SK-N-SH (cell line): ENCODE measurements at regions not wholly inside any gene's neighbourhood (a gene's known extent, or its start where the extent isn't known, plus 50 kb on each side); places are given as distances from the start of the nearest gene placed in this dataset.

ENCODE experiments used
- CTCF ChIA-PET: fragments of 300-600, 350-600 bp; formaldehyde crosslinking; extraction: SDS; loops from one replicate; lab custom pipeline; 2021; lab: Yijun Ruan, JAX
- POLR2A ChIA-PET: fragments of 350-600 bp; sonication (Branson Sonifier 250); formaldehyde crosslinking; extraction: SDS; loops from one replicate; lab custom pipeline; 2020; ENCODE audit warnings: antibody characterized with exemption, inconsistent platforms; lab: Yijun Ruan, JAX
- DNase-seq: peaks from one replicate; pipeline ENCODE4 v3.0.0; 2012
- H2AFZ ChIP-seq: fragments of 200-600 bp; sonication (generic); 2 replicates; pipeline ENCODE4 v1.8.1; 2016; ENCODE audit warnings: antibody characterized with exemption, mild to moderate bottlenecking, low read depth
- H3F3A ChIP-seq: fragments of 200-600 bp; sonication (generic); replicated peaks from 2 replicates; pipeline ENCODE3; 2016; ENCODE audit warnings: antibody characterized with exemption, mild to moderate bottlenecking; ENCODE audit not compliant: insufficient read depth
- H3K27ac ChIP-seq, 2 experiments: fragments of 200-500 bp in 1 of 2; fragments of 200-600 bp in 1 of 2; sonication (Bioruptor generic) in 1 of 2; sonication (generic), shearing (Covaris generic) in 1 of 2; 2 replicates each; pipeline versions ENCODE4 v1.5.1 to v1.6.1; 2014 to 2016; ENCODE audit warnings: low read depth in 2 of 2, inconsistent platforms in 1 of 2, low read length in 1 of 2, mild to moderate bottlenecking in 1 of 2, mixed read lengths in 1 of 2
- H3K27me3 ChIP-seq: fragments of 200-600 bp; sonication (generic), shearing (Covaris generic); 2 replicates; pipeline ENCODE4 v1.6.1; 2016; ENCODE audit warnings: mixed run types; ENCODE audit not compliant: insufficient read depth
- H3K36me3 ChIP-seq, 2 experiments: fragments of 200-500 bp in 1 of 2; fragments of 200-600 bp in 1 of 2; sonication (Bioruptor generic) in 1 of 2; sonication (generic) in 1 of 2; replicated peaks in 1 of 2; 2 replicates each; pipeline versions ENCODE3 to v1.5.1; 2014 to 2016; ENCODE audit warnings: low read length in 1 of 2, mild to moderate bottlenecking in 1 of 2; ENCODE audit not compliant: insufficient read depth in 2 of 2, control insufficient read depth in 1 of 2
- H3K4me1 ChIP-seq, 2 experiments: fragments of 200-500 bp in 1 of 2; fragments of 200-600 bp in 1 of 2; sonication (Bioruptor generic) in 1 of 2; sonication (generic), shearing (Covaris generic) in 1 of 2; 2 replicates each; pipeline versions ENCODE4 v1.5.1 to v1.6.1; 2014 to 2016; ENCODE audit warnings: low read depth in 1 of 2, low read length in 1 of 2, mixed run types in 1 of 2; ENCODE audit not compliant: insufficient read depth in 2 of 2, control insufficient read depth in 1 of 2
- H3K4me2 ChIP-seq: fragments of 200-600 bp; sonication (generic), shearing (Covaris generic); 2 replicates; pipeline ENCODE4 v1.6.1; 2017; ENCODE audit warnings: mixed run types
- H3K4me3 ChIP-seq, 2 experiments: fragments of 200-500 bp in 1 of 2; fragments of 200-600 bp in 1 of 2; sonication (Bioruptor generic) in 1 of 2; sonication (generic), shearing (Covaris generic) in 1 of 2; 2 replicates each; pipeline versions ENCODE4 v1.5.1 to v1.8.1; 2014 to 2016; ENCODE audit warnings: low read depth in 2 of 2, inconsistent platforms in 1 of 2, low read length in 1 of 2, mild to moderate bottlenecking in 1 of 2, mixed read lengths in 1 of 2, moderate library complexity in 1 of 2
- H3K79me2 ChIP-seq: fragments of 200-600 bp; sonication (generic); 2 replicates; pipeline ENCODE4 v1.8.1; 2017; ENCODE audit warnings: mild to moderate bottlenecking; ENCODE audit not compliant: insufficient read depth
- H3K9ac ChIP-seq: fragments of 200-600 bp; sonication (generic); 2 replicates; pipeline ENCODE4 v1.6.1; 2017; ENCODE audit warnings: mixed run types
- H3K9me2 ChIP-seq: fragments of 200-600 bp; sonication (generic); 2 replicates; pipeline ENCODE4 v1.6.1; 2017; ENCODE audit warnings: mixed run types
- H3K9me3 ChIP-seq: fragments of 200-600 bp; sonication (generic); 2 replicates; pipeline ENCODE4 v1.6.1; 2017; ENCODE audit warnings: mixed run types, mild to moderate bottlenecking, moderate library complexity
- H4K20me1 ChIP-seq: fragments of 200-600 bp; sonication (generic); 2 replicates; pipeline ENCODE4 v1.6.1; 2017; ENCODE audit warnings: mild to moderate bottlenecking, mixed run types; ENCODE audit not compliant: insufficient read depth
- CHD2 ChIP-seq: fragments of 150-350 bp; IDR thresholded peaks from 2 replicates; pipeline ENCODE4 v1.6.1; 2018; ENCODE audit warnings: low read length; ENCODE audit not compliant: partially characterized antibody
- ELF1 ChIP-seq: IDR thresholded peaks from 2 replicates; pipeline ENCODE4 v1.4.0; 2012
- EP300 ChIP-seq, 2 experiments: IDR thresholded peaks; 2 replicates each; pipeline versions ENCODE4 v1.4.0 to v1.6.1; 2012; ENCODE audit warnings: borderline replicate concordance in 1 of 2, low read depth in 1 of 2, low read length in 1 of 2
- FOSL2 ChIP-seq: IDR thresholded peaks from 2 replicates; pipeline ENCODE4 v1.4.0; 2012; ENCODE audit warnings: low read depth, mild to moderate bottlenecking, moderate library complexity, borderline replicate concordance
- GABPA ChIP-seq: IDR thresholded peaks from 2 replicates; pipeline ENCODE4 v1.4.0; 2012; ENCODE audit warnings: low read depth, mild to moderate bottlenecking
- JUND ChIP-seq: IDR thresholded peaks from 2 replicates; pipeline ENCODE4 v1.4.0; 2012
- MEF2A ChIP-seq: IDR thresholded peaks from 2 replicates; pipeline ENCODE4 v1.4.0; 2012; ENCODE audit warnings: low read depth, borderline replicate concordance
- NRF1 ChIP-seq: IDR thresholded peaks from 2 replicates; pipeline ENCODE4 v1.6.1; 2012; ENCODE audit warnings: low read depth, mild to moderate bottlenecking, low read length
- RAD21 ChIP-seq: IDR thresholded peaks from 2 replicates; pipeline ENCODE4 v1.6.1; 2012; ENCODE audit warnings: mild to moderate bottlenecking, low read length
- RCOR1 ChIP-seq: fragments of 150-350 bp; IDR thresholded peaks from 2 replicates; pipeline ENCODE4 v1.6.1; 2017; ENCODE audit warnings: antibody characterized with exemption, low read length
- SIN3A ChIP-seq: IDR thresholded peaks from 2 replicates; pipeline ENCODE4 v1.6.1; 2012; ENCODE audit warnings: low read depth, mild to moderate bottlenecking, low read length, moderate library complexity, borderline replicate concordance
- TAF1 ChIP-seq: IDR thresholded peaks from 2 replicates; pipeline ENCODE4 v1.6.1; 2012; ENCODE audit warnings: low read depth, mild to moderate bottlenecking, low read length, moderate library complexity, borderline replicate concordance
- TEAD4 ChIP-seq: IDR thresholded peaks from 2 replicates; pipeline ENCODE4 v1.4.0; 2012; ENCODE audit warnings: mild to moderate bottlenecking, borderline replicate concordance; ENCODE audit not compliant: insufficient read depth
- WGBS: methylation state at CpG from one replicate; pipeline ENCODE4 v1.1.6; 2017; ENCODE audit warnings: low lambda C conversion rate; 5-methylcytosine and 5-hydroxymethylcytosine counted together
- TF ChIP-seq, protein P1 (sequence below): fragments of 200-600 bp; sonication (generic); IDR thresholded peaks from 2 replicates; pipeline ENCODE4 v1.6.1; 2017; ENCODE audit warnings: antibody characterized with exemption, mild to moderate bottlenecking, moderate library complexity
- TF ChIP-seq, protein P2 (sequence below): IDR thresholded peaks from 2 replicates; pipeline ENCODE4; 2012
- TF ChIP-seq, protein P3 (sequence below): IDR thresholded peaks from 2 replicates; pipeline ENCODE4 v1.6.1; 2012; ENCODE audit warnings: mild to moderate bottlenecking, low read depth, low read length, moderate library complexity
- TF ChIP-seq, protein P4 (sequence below): fragments of 150-350 bp; IDR thresholded peaks from 2 replicates; pipeline ENCODE4 v1.6.1; 2016; ENCODE audit warnings: mild to moderate bottlenecking, low read depth, low read length

DNA sequence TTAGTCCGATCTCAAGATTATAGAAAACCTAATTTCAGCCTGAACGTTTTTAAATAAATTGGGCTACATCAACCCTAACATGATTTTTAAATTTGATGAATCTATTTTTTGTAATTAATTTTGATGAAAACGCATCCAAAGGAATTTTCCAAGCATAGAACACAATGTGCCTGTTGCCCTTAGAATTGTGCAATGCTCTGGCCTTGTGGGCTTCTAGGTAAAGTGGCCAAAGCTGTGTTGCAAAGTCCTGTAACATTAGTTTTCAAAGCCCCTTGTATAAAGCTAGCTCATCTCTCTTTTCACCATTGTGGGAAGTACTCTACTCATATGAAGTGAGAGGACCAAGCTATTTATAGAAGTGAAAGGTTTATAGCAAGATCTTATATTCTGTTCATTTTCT lies 138.4 kb upstream of the PRPS1L1 start:
- H3K4me1 ChIP-seq, result no peaks in the 10 kb centered on the region
- H3K4me3 ChIP-seq, result no peak overlapping the region
- no peak overlapping the region for H2AFZ ChIP-seq
- no peaks in the 10 kb centered on the region for H3F3A ChIP-seq
- ChIA-PET CTCF (interaction anchor here (0.8 to 1.0 kb wide), 3 partner anchors 9 to 101 kb away, joined by 3 read pairs; no protein-coding TSS in a partner anchor), POLR2A (no interaction called here)
- H3K9ac ChIP-seq, result no peak overlapping the region
- H3K27me3 ChIP-seq, result peaks cover 23% of the 10 kb centered on the region
- no peak overlapping the region for H3K4me2 ChIP-seq
- no peaks in the 10 kb centered on the region for H3K9me2 ChIP-seq
- H3K36me3 ChIP-seq, result no peaks in the 10 kb centered on the region
- H3K9me3 ChIP-seq, result no peaks in the 10 kb centered on the region
- no peak for DNase-seq
- WGBS, result 5% methylated on average over 3 of the region's 3 CpGs
- H4K20me1 ChIP-seq, result no peaks in the 10 kb centered on the region
- no peaks in the 10 kb centered on the region for H3K79me2 ChIP-seq
- TF ChIP-seq ELF1 (no peak), JUND (no peak), TAF1 (no peak), RAD21 (no peak), SIN3A (no peak)
- TF ChIP-seq, protein P1, sequence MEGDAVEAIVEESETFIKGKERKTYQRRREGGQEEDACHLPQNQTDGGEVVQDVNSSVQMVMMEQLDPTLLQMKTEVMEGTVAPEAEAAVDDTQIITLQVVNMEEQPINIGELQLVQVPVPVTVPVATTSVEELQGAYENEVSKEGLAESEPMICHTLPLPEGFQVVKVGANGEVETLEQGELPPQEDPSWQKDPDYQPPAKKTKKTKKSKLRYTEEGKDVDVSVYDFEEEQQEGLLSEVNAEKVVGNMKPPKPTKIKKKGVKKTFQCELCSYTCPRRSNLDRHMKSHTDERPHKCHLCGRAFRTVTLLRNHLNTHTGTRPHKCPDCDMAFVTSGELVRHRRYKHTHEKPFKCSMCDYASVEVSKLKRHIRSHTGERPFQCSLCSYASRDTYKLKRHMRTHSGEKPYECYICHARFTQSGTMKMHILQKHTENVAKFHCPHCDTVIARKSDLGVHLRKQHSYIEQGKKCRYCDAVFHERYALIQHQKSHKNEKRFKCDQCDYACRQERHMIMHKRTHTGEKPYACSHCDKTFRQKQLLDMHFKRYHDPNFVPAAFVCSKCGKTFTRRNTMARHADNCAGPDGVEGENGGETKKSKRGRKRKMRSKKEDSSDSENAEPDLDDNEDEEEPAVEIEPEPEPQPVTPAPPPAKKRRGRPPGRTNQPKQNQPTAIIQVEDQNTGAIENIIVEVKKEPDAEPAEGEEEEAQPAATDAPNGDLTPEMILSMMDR, result no peak
- TF ChIP-seq, protein P2, sequence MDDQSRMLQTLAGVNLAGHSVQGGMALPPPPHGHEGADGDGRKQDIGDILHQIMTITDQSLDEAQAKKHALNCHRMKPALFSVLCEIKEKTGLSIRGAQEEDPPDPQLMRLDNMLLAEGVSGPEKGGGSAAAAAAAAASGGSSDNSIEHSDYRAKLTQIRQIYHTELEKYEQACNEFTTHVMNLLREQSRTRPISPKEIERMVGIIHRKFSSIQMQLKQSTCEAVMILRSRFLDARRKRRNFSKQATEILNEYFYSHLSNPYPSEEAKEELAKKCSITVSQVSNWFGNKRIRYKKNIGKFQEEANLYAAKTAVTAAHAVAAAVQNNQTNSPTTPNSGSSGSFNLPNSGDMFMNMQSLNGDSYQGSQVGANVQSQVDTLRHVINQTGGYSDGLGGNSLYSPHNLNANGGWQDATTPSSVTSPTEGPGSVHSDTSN, result no peak
- TF ChIP-seq, protein P3, sequence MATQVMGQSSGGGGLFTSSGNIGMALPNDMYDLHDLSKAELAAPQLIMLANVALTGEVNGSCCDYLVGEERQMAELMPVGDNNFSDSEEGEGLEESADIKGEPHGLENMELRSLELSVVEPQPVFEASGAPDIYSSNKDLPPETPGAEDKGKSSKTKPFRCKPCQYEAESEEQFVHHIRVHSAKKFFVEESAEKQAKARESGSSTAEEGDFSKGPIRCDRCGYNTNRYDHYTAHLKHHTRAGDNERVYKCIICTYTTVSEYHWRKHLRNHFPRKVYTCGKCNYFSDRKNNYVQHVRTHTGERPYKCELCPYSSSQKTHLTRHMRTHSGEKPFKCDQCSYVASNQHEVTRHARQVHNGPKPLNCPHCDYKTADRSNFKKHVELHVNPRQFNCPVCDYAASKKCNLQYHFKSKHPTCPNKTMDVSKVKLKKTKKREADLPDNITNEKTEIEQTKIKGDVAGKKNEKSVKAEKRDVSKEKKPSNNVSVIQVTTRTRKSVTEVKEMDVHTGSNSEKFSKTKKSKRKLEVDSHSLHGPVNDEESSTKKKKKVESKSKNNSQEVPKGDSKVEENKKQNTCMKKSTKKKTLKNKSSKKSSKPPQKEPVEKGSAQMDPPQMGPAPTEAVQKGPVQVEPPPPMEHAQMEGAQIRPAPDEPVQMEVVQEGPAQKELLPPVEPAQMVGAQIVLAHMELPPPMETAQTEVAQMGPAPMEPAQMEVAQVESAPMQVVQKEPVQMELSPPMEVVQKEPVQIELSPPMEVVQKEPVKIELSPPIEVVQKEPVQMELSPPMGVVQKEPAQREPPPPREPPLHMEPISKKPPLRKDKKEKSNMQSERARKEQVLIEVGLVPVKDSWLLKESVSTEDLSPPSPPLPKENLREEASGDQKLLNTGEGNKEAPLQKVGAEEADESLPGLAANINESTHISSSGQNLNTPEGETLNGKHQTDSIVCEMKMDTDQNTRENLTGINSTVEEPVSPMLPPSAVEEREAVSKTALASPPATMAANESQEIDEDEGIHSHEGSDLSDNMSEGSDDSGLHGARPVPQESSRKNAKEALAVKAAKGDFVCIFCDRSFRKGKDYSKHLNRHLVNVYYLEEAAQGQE, result no peak
- H3K27ac ChIP-seq, result no peak overlapping the region

DNA sequence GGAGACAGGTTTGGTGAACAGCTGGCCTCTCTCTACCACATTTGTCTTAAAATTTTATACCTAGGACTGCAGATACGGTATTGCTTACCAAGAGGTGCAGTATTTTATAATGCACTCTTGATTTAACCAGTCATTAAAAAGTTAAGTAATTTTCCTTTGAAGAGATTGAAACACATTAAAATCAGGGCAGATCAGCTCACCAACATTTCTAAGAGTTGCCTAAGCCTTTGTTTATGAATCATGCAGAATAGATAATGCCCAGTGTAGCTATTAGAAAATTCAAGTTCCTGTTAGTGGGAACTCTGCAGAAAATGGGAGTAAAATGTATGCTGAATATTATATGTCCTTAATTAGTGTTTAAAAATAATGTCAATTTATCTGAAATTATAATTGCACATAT lies 140.2 kb upstream of the PRPS1L1 start:
- Histone ChIP-seq H3K79me2 (no peaks in the 10 kb centered on the region), H3K9ac (no peak overlapping the region), H3K4me3 (no peak overlapping the region), H3K4me1 (no peaks in the 10 kb centered on the region), H3F3A (no peaks in the 10 kb centered on the region), H3K9me3 (no peaks in the 10 kb centered on the region), H3K9me2 (no peaks in the 10 kb centered on the region), H3K27ac (no peak overlapping the region), H3K27me3 (peaks cover 9% of the 10 kb centered on the region), H3K36me3 (no peaks in the 10 kb centered on the region), H2AFZ (no peak overlapping the region), H4K20me1 (no peaks in the 10 kb centered on the region), H3K4me2 (no peak overlapping the region)
- ChIA-PET POLR2A (no interaction called here), CTCF (interaction anchor here (1.0 kb wide), 2 partner anchors 12 to 16 kb away, joined by 3 to 5 read pairs; no protein-coding TSS in a partner anchor)
- 12% methylated on average over 1 of the region's 1 CpG for WGBS
- DNase-seq, result no peak
- no peak for TF ChIP-seq NRF1
- TF ChIP-seq GABPA, result no peak
- TF ChIP-seq, protein P1, result no peak
- TF ChIP-seq MEF2A, result no peak
- TF ChIP-seq, protein P2, result no peak
- TF ChIP-seq, protein P4, sequence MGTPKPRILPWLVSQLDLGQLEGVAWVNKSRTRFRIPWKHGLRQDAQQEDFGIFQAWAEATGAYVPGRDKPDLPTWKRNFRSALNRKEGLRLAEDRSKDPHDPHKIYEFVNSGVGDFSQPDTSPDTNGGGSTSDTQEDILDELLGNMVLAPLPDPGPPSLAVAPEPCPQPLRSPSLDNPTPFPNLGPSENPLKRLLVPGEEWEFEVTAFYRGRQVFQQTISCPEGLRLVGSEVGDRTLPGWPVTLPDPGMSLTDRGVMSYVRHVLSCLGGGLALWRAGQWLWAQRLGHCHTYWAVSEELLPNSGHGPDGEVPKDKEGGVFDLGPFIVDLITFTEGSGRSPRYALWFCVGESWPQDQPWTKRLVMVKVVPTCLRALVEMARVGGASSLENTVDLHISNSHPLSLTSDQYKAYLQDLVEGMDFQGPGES, result no peak
- no peak for TF ChIP-seq RCOR1
- TF ChIP-seq EP300 (IDR thresholded peaks at IDR 0.05; ENCODE audit: borderline replicate concordance in 1 of 2, low read depth in 1 of 2, low read length in 1 of 2), result no peak
- TF ChIP-seq FOSL2, result no peak
- no peak for TF ChIP-seq TEAD4
- no peak for TF ChIP-seq CHD2
